ENCODE measurements at regions not wholly inside any gene's neighbourhood (a gene's known extent, or its start where the extent isn't known, plus 50 kb on each side); places are given as distances from the start of the nearest gene placed in this dataset.

GRCh38 chr16:85254051-85254450 lies 141.8 kb upstream of the CIBAR2 start:
- Histone ChIP-seq H3K27ac (no peak overlapping the region), H3K27me3 (no peaks in the 10 kb centered on the region), H3K4me3 (no peak overlapping the region), H3K36me3 (replicated peaks in 1 of 2) (no peaks in the 10 kb centered on the region), H3K4me1 (replicated peaks in 1 of 2) (peaks cover 0 to 14% of the 10 kb centered on the region in 2 donors), H3K9me3 (replicated peaks in 1 of 3) (no peaks in the 10 kb centered on the region)
- DNase-seq: no peak
- WGBS, 4 donors: 88 to 100% (median 92%) methylated on average over 1 to 9 of the region's 9 CpGs
- TF ChIP-seq CTCF (IDR thresholded peaks at IDR 0.05) (no peak), POLR2A (IDR thresholded peaks at IDR 0.05) (no peak)
- intact Hi-C loops (cut with DNase I): loop anchor here in 1 of 2 donors (10.0 kb wide), 1 partner anchor 139 kb away; the partner anchor contains the start of gene CIBAR2

GRCh38 chr16:85254921-85255320 lies 142.6 kb upstream of the CIBAR2 start:
- 91 to 97% (median 97%) methylated on average over 19 to 24 of the region's 24 CpGs for WGBS, 4 donors
- intact Hi-C loops (cut with DNase I): loop anchor here in 1 of 2 donors (10.0 kb wide), 1 partner anchor 140 kb away; the partner anchor contains the start of gene CIBAR2
- TF ChIP-seq CTCF (IDR thresholded peaks at IDR 0.05): no peak
- no peak for TF ChIP-seq POLR2A (IDR thresholded peaks at IDR 0.05)
- H3K4me3 ChIP-seq: no peak overlapping the region
- no peaks in the 10 kb centered on the region for H3K36me3 ChIP-seq (replicated peaks in 1 of 2)
- H3K27ac ChIP-seq: no peak overlapping the region
- no peaks in the 10 kb centered on the region for H3K27me3 ChIP-seq
- DNase-seq: no peak
- no peaks in the 10 kb centered on the region for H3K9me3 ChIP-seq (replicated peaks in 1 of 3)
- H3K4me1 ChIP-seq (replicated peaks in 1 of 2): peaks cover 0 to 14% of the 10 kb centered on the region in 2 donors

- Histone ChIP-seq H3K9me3 (replicated peaks in 1 of 3) (no peaks in the 10 kb centered on the region), H3K4me3 (no peak overlapping the region), H3K27me3 (no peaks in the 10 kb centered on the region), H3K36me3 (replicated peaks in 1 of 2) (no peaks in the 10 kb centered on the region), H3K27ac (no peak overlapping the region), H3K4me1 (replicated peaks in 1 of 2) (peaks cover 0 to 14% of the 10 kb centered on the region in 2 donors)
- TF ChIP-seq POLR2A (IDR thresholded peaks at IDR 0.05) (no peak), CTCF (IDR thresholded peaks at IDR 0.05) (no peak)
- intact Hi-C loops (cut with DNase I): loop anchor here in 1 of 2 donors (10.0 kb wide), 1 partner anchor 141 kb away; the partner anchor contains the start of gene CIBAR2
- no peak for DNase-seq
- 92 to 95% (median 93%) methylated on average over 10 of the region's 10 CpGs for WGBS, 4 donors
These were observed 143.5 kb upstream of the CIBAR2 start for GRCh38 chr16:85255777-85256176.

- Histone ChIP-seq H3K27ac (no peak overlapping the region), H3K4me3 (no peak overlapping the region), H3K36me3 (replicated peaks in 1 of 2) (no peaks in the 10 kb centered on the region), H3K4me1 (replicated peaks in 1 of 2) (peaks cover 0 to 14% of the 10 kb centered on the region in 2 donors), H3K27me3 (no peaks in the 10 kb centered on the region), H3K9me3 (replicated peaks in 1 of 3) (no peaks in the 10 kb centered on the region)
- intact Hi-C loops (cut with DNase I): loop anchor here in 1 of 2 donors (10.0 kb wide), 1 partner anchor 141 kb away; the partner anchor contains the start of gene CIBAR2
- no peak for TF ChIP-seq CTCF (IDR thresholded peaks at IDR 0.05)
- 59 to 76% (median 69%) methylated on average over 10 to 18 of the region's 18 CpGs for WGBS, 4 donors
- DNase-seq: peak in 4 of 7 donors; percentile 45 to 61 (median 56)
These were observed 144.0 kb upstream of the CIBAR2 start for GRCh38 chr16:85256190-85256739.
